ENCODE measurements at regions not wholly inside any gene's neighbourhood (a gene's known extent, or its start where the extent isn't known, plus 50 kb on each side); places are given as distances from the start of the nearest gene placed in this dataset.

DNA sequence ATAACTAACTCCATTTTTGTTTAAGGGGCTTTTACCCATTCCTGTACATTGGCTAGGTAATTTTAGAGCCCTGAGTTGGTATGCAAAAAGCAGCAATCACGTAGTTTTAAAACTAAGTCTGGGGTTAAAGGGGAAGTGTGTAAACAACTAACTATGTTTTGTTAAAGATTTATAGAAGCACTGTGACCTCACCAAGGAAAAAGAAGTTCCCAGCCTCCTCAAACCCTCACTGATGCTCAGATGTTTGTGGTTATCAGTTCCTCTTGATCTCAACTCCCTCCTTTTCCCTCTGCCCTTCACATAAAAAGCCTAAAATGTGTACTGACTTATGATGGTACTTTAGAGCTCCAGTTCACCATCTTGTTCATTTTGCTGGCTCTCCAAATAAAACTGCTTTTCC is 119.9 kb upstream of the IRX6 start (continued):
- no peak for TF ChIP-seq KLF1 (tag; IDR thresholded peaks at IDR 0.05)
- TF ChIP-seq NCOA4 (IDR thresholded peaks at IDR 0.05; ENCODE audit: partially characterized antibody) = no peak
- no peak for TF ChIP-seq OTX1 (CRISPR knock-in tag; IDR thresholded peaks at IDR 0.05)
- TF ChIP-seq, protein P1, sequence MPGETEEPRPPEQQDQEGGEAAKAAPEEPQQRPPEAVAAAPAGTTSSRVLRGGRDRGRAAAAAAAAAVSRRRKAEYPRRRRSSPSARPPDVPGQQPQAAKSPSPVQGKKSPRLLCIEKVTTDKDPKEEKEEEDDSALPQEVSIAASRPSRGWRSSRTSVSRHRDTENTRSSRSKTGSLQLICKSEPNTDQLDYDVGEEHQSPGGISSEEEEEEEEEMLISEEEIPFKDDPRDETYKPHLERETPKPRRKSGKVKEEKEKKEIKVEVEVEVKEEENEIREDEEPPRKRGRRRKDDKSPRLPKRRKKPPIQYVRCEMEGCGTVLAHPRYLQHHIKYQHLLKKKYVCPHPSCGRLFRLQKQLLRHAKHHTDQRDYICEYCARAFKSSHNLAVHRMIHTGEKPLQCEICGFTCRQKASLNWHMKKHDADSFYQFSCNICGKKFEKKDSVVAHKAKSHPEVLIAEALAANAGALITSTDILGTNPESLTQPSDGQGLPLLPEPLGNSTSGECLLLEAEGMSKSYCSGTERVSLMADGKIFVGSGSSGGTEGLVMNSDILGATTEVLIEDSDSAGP (CRISPR knock-in tag; IDR thresholded peaks at IDR 0.05) = no peak
- no peak for TF ChIP-seq IFI16 (CRISPR knock-in tag; IDR thresholded peaks at IDR 0.05)
- no peak for TF ChIP-seq CBX5 (IDR thresholded peaks at IDR 0.05; ENCODE audit: borderline replicate concordance, low read depth)

DNA sequence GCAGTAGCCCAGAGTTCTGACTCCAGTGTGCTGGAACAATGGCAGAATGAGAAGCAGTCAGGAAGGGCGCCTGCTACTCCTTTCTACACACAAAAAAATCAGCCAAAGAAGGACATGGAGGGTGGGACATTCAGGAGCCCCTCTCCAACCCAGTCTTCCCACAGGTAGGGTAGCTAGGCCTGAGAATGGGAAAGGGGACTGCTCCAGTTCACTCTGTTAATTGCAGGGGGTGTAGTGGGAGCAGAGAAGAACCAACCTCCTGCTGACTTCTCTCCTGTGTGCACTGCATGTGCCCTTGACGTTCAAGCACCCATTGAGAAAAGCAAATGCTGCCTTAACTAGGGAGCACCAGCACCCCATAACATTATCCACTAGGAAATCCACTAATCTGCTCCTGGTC is 119.1 kb upstream of the IRX6 start:
- Histone ChIP-seq H3K27ac (ENCODE audit: extremely low read depth, low read depth, low read length) (no peak overlapping the region), H3K9ac (ENCODE audit: insufficient read depth in 1 of 2, low read depth in 2 of 2, low read length in 2 of 2) (no peak overlapping the region), H3K27me3 (ENCODE audit: control insufficient read depth in 2 of 2, insufficient read depth in 2 of 2, low read length in 2 of 2) (no peaks in the 10 kb centered on the region; a peak in 1 of 5 replicates), H3K36me3 (ENCODE audit: control insufficient read depth, insufficient read depth, low read length) (no peaks in the 10 kb centered on the region), H3K79me2 (ENCODE audit: control insufficient read depth, insufficient read depth, low read length) (no peaks in the 10 kb centered on the region), H4K20me1 (replicated peaks; ENCODE audit: control insufficient read depth, insufficient read depth, low read length) (no peaks in the 10 kb centered on the region), H2AFZ (ENCODE audit: low read depth, low read length) (no peak overlapping the region), H3K4me1 (replicated peaks in 1 of 2; ENCODE audit: control insufficient read depth in 2 of 2, insufficient read depth in 2 of 2, low read length in 2 of 2) (no peaks in the 10 kb centered on the region), H3K4me2 (ENCODE audit: insufficient read depth, low read length) (no peak overlapping the region), H3K9me1 (ENCODE audit: control insufficient read depth, insufficient read depth, low read length) (no peaks in the 10 kb centered on the region), H3K4me3 (no peak overlapping the region), H3K9me3 (replicated peaks; ENCODE audit: control insufficient read depth, insufficient read depth, low read depth, low read length) (no peaks in the 10 kb centered on the region)
- ATAC-seq = no peak
- POLR2A ChIA-PET = no interaction called here
- TF ChIP-seq SMARCC2 (IDR thresholded peaks at IDR 0.05; ENCODE audit: low read depth) (no peak), ZNF436 (CRISPR knock-in tag; IDR thresholded peaks at IDR 0.05) (no peak), KLF13 (tag; IDR thresholded peaks at IDR 0.05; ENCODE audit: borderline replicate concordance, low read depth) (no peak), ZNF324 (CRISPR knock-in tag; IDR thresholded peaks at IDR 0.05) (no peak), POLR2A (conservative IDR thresholded peaks at IDR 0.05) (no peak), MXI1 (IDR thresholded peaks at IDR 0.05; ENCODE audit: low read depth, low read length) (no peak), WHSC1 (IDR thresholded peaks at IDR 0.05; ENCODE audit: low read length) (no peak), STAT5B (CRISPR knock-in tag; IDR thresholded peaks at IDR 0.05) (no peak), KLF1 (tag; IDR thresholded peaks at IDR 0.05) (no peak), ZNF212 (CRISPR knock-in tag; IDR thresholded peaks at IDR 0.05) (no peak), MTF1 (CRISPR knock-in tag; IDR thresholded peaks at IDR 0.05; ENCODE audit: borderline replicate concordance) (no peak)
- TF ChIP-seq, protein P2, sequence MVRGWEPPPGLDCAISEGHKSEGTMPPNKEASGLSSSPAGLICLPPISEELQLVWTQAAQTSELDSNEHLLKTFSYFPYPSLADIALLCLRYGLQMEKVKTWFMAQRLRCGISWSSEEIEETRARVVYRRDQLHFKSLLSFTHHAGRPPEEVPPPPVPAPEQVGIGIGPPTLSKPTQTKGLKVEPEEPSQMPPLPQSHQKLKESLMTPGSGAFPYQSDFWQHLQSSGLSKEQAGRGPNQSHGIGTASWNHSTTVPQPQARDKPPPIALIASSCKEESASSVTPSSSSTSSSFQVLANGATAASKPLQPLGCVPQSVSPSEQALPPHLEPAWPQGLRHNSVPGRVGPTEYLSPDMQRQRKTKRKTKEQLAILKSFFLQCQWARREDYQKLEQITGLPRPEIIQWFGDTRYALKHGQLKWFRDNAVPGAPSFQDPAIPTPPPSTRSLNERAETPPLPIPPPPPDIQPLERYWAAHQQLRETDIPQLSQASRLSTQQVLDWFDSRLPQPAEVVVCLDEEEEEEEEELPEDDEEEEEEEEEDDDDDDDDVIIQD (CRISPR knock-in tag; IDR thresholded peaks at IDR 0.05) = no peak
- in situ Hi-C loops (cut with MboI) (no loop called here), intact Hi-C loops (cut with micrococcal nuclease) (no loop called here)
- 5% methylated on average over 2 of the region's 2 CpGs for WGBS (ENCODE audit: insufficient coverage, low coverage, missing lambda C conversion rate)
- no peak for DNase-seq (ENCODE audit: extremely low read depth in 1 of 4, low spot score in 3 of 4)
- CTCF ChIA-PET (ENCODE audit: low intra/inter-chr PET ratio) = no interaction called here
- no TSS peak for BruUV-seq (replicated peaks)
- no peak for FAIRE-seq

All from K562 (cell line).